Adrenal gland (tissue), 5 donors: ENCODE measurements at regions not wholly inside any gene's neighbourhood (a gene's known extent, or its start where the extent isn't known, plus 50 kb on each side); places are given as distances from the start of the nearest gene placed in this dataset.

Experiments used
- POLR2A ChIP-seq, 2 donors: fragments of 450-650 bp; IDR thresholded peaks; one replicate each; pipeline ENCODE4 v1.6.1; 2017; ENCODE audit warnings: antibody characterized with exemption in 2 of 2, mild to moderate bottlenecking in 2 of 2, moderate library complexity in 1 of 2
- TF ChIP-seq, protein P1 (sequence below), 6 experiments: fragments of 450-650 bp in 4 of 6; fragments of 200-600 bp in 2 of 6; sonication (generic) in 1 of 6; IDR thresholded peaks; 1 replicate in 5 of 6; 2 replicates in 1 of 6; pipeline versions ENCODE4 v1.5.1 to v1.8.0; 2016 to 2021; ENCODE audit warnings: antibody characterized with exemption in 6 of 6, mild to moderate bottlenecking in 2 of 6, moderate library complexity in 1 of 6
- donor health status: DM: no; HTN: no; CAD: no.

DNA sequence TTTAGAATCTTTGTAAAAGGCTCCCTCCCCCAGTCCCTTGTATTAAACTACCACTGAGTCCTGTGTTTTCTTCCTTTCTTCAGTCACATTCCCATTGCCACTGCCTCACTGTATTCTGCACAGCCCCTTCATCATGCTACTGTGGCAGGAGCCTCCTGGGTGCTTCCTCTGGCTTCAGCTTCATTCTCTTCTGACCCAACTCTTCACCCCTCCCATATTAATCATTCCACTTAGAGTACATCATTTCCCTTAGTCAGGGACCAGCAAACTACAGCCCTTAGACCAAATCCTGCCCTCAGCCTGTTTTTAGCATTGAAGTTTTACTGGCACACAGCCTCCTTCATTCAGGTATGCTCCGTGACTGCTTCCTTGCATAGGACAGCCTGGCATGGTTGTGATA, 127.7 kb upstream of the MTNR1B start:
- TF ChIP-seq, protein P1, sequence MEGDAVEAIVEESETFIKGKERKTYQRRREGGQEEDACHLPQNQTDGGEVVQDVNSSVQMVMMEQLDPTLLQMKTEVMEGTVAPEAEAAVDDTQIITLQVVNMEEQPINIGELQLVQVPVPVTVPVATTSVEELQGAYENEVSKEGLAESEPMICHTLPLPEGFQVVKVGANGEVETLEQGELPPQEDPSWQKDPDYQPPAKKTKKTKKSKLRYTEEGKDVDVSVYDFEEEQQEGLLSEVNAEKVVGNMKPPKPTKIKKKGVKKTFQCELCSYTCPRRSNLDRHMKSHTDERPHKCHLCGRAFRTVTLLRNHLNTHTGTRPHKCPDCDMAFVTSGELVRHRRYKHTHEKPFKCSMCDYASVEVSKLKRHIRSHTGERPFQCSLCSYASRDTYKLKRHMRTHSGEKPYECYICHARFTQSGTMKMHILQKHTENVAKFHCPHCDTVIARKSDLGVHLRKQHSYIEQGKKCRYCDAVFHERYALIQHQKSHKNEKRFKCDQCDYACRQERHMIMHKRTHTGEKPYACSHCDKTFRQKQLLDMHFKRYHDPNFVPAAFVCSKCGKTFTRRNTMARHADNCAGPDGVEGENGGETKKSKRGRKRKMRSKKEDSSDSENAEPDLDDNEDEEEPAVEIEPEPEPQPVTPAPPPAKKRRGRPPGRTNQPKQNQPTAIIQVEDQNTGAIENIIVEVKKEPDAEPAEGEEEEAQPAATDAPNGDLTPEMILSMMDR (IDR thresholded peaks at IDR 0.05) = no peak
- TF ChIP-seq POLR2A (IDR thresholded peaks at IDR 0.05) = no peak
